Inflammatory macrophage treated with lipopolysaccharide for 4 hours (primary cell): ENCODE measurements at regions not wholly inside any gene's neighbourhood (a gene's known extent, or its start where the extent isn't known, plus 50 kb on each side); places are given as distances from the start of the nearest gene placed in this dataset.
A peak's percentile ranks its signal among the peaks of the same experiment; 100 is the strongest.
"Not testable (repeated sequence)": the region's sequence is repeated elsewhere in the genome, so short reads cannot be mapped to it uniquely, and the experiment has no call there.

Source experiments
- DNase-seq: peaks from one replicate; pipeline ENCODE4 v3.0.0-alpha.2; 2020

GRCh38 chr9:97176206-97176605 lies 131.3 kb upstream of the CCDC180 start:
- no peak for DNase-seq

GRCh38 chr9:97168174-97168573 lies 129.2 kb upstream of the CTSV start:
- DNase-seq: not testable (repeated sequence)

- DNase-seq: not testable (repeated sequence)
Observed at GRCh38 chr9:97166496-97167138, 127.7 kb upstream of the CTSV start.

GRCh38 chr9:97160255-97160654 lies 121.3 kb upstream of the CTSV start:
- no peak for DNase-seq

GRCh38 chr9:97158722-97159121 lies 119.8 kb upstream of the CTSV start:
- not testable (repeated sequence) for DNase-seq

- DNase-seq: not testable (repeated sequence)
Observed at GRCh38 chr9:97155441-97155840, 116.5 kb upstream of the CTSV start.

- no peak for DNase-seq
Observed at GRCh38 chr9:97153967-97154366, 115.0 kb upstream of the CTSV start.

- not testable (repeated sequence) for DNase-seq
Observed at GRCh38 chr9:97153160-97153559, 114.2 kb upstream of the CTSV start.

- not testable (repeated sequence) for DNase-seq
Observed at GRCh38 chr9:97150471-97150870, 111.5 kb upstream of the CTSV start.

GRCh38 chr9:97148428-97148827 lies 109.5 kb upstream of the CTSV start:
- not testable (repeated sequence) for DNase-seq

GRCh38 chr9:97145680-97146079 lies 106.7 kb upstream of the CTSV start:
- peak; percentile 4 for DNase-seq

- DNase-seq: no peak
Observed at GRCh38 chr9:97140566-97140965, 101.6 kb upstream of the CTSV start.

- DNase-seq: no peak
Observed at GRCh38 chr9:97136421-97136820, 97.5 kb upstream of the CTSV start.

- not testable (repeated sequence) for DNase-seq
Observed at GRCh38 chr9:97133966-97134365, 95.0 kb upstream of the CTSV start.

- no peak for DNase-seq
Observed at GRCh38 chr9:97132865-97133264, 93.9 kb upstream of the CTSV start.

GRCh38 chr9:97130864-97131263 lies 91.9 kb upstream of the CTSV start:
- not testable (repeated sequence) for DNase-seq

GRCh38 chr9:97130387-97130786 lies 91.4 kb upstream of the CTSV start:
- not testable (repeated sequence) for DNase-seq

- DNase-seq: no peak
Observed at GRCh38 chr9:97128919-97129318, 90.0 kb upstream of the CTSV start.

- no peak for DNase-seq
Observed at GRCh38 chr9:97124256-97124655, 85.3 kb upstream of the CTSV start.

- no peak for DNase-seq
Observed at GRCh38 chr9:97110696-97111095, 71.8 kb upstream of the CTSV start.

GRCh38 chr9:97109194-97109811 lies 70.4 kb upstream of the CTSV start:
- peak; percentile 47 for DNase-seq

GRCh38 chr9:97105220-97105619 lies 66.3 kb upstream of the CTSV start:
- DNase-seq: not testable (repeated sequence)

- not testable (repeated sequence) for DNase-seq
Observed at GRCh38 chr9:97103613-97104383, 64.9 kb upstream of the CTSV start.

- DNase-seq: not testable (repeated sequence)
Observed at GRCh38 chr9:97099540-97099939, 60.6 kb upstream of the CTSV start.
